ENCODE measurements at regions not wholly inside any gene's neighbourhood (a gene's known extent, or its start where the extent isn't known, plus 50 kb on each side); places are given as distances from the start of the nearest gene placed in this dataset.
A peak's percentile ranks its signal among the peaks of the same experiment; 100 is the strongest.
"Not testable (repeated sequence)": the region's sequence is repeated elsewhere in the genome, so short reads cannot be mapped to it uniquely, and the experiment has no call there.

- DNase-seq = no peak
Observed at GRCh38 chr15:70522323-70522966, 240.9 kb downstream of the UACA start.

- no peak for DNase-seq
Observed at GRCh38 chr15:70521576-70522322, 241.6 kb downstream of the UACA start.

- no peak for DNase-seq
Observed at GRCh38 chr15:70519616-70520015, 243.7 kb downstream of the UACA start.

- no peak for DNase-seq
Observed at GRCh38 chr15:70519004-70519365, 244.4 kb downstream of the UACA start.

- no peak for DNase-seq
Observed at GRCh38 chr15:70518201-70519003, 245.0 kb downstream of the UACA start.

- DNase-seq = no peak
Observed at GRCh38 chr15:70517194-70517590, 246.2 kb downstream of the UACA start.

- DNase-seq = peak; percentile 14
Observed at GRCh38 chr15:70516408-70517193, 246.8 kb downstream of the UACA start.

GRCh38 chr15:70514251-70514650 lies 249.1 kb downstream of the UACA start:
- DNase-seq = no peak

GRCh38 chr15:70513819-70514218 lies 249.5 kb downstream of the UACA start:
- DNase-seq = no peak

GRCh38 chr15:70512772-70513362 lies 250.5 kb downstream of the UACA start:
- no peak for DNase-seq

- DNase-seq = not testable (repeated sequence)
Observed at GRCh38 chr15:70511972-70512587, 251.3 kb downstream of the UACA start.

- DNase-seq = no peak
Observed at GRCh38 chr15:70510433-70510832, 252.9 kb downstream of the UACA start.

GRCh38 chr15:70509731-70510143 lies 253.6 kb downstream of the UACA start:
- no peak for DNase-seq

GRCh38 chr15:70509282-70509662 lies 254.1 kb downstream of the UACA start:
- DNase-seq = no peak

- DNase-seq = no peak
Observed at GRCh38 chr15:70508561-70509281, 254.6 kb downstream of the UACA start.

- DNase-seq = peak; percentile 92
Observed at GRCh38 chr15:70507772-70508371, 255.5 kb downstream of the UACA start.

GRCh38 chr15:70505936-70506912 lies 257.1 kb downstream of the UACA start:
- no peak for DNase-seq

- DNase-seq = no peak
Observed at GRCh38 chr15:70505411-70505919, 257.9 kb downstream of the UACA start.

GRCh38 chr15:70504988-70505387 lies 258.4 kb downstream of the UACA start:
- no peak for DNase-seq
